HepG2 (cell line): ENCODE measurements at regions not wholly inside any gene's neighbourhood (a gene's known extent, or its start where the extent isn't known, plus 50 kb on each side); places are given as distances from the start of the nearest gene placed in this dataset.

Source experiments
- ATAC-seq: fragments of 200-7000 bp; cut with Tn5 transposase; 3 replicates; pipeline ENCODE4 v1.9.1; 2020; ENCODE audit warnings: mild to moderate bottlenecking, moderate library complexity
- BruUV-seq: library from RNA; stranded (reverse); fragments of 400-500 nt; replicated peaks from 2 replicates; lab custom pipeline; 2021; lab: Mats Ljungman, UMichigan
- CTCF ChIA-PET: fragments of 300-600 bp; formaldehyde crosslinking; extraction: SDS; loops from one replicate; lab custom pipeline; 2021; ENCODE audit warnings: low total read pairs, inconsistent platforms, low intra/inter-chr PET ratio; lab: Yijun Ruan, JAX
- POLR2A ChIA-PET: fragments of 350-600 bp; sonication (Branson Sonifier 250); formaldehyde crosslinking; loops from one replicate; lab custom pipeline; 2020; ENCODE audit warnings: antibody characterized with exemption, inconsistent platforms; lab: Yijun Ruan, JAX
- DNase-seq: peaks from one replicate; pipeline ENCODE4 v3.0.0-alpha.2; 2015; ENCODE audit warnings: low spot score
- FAIRE-seq: peaks from 3 replicates; lab custom pipeline; 2011; peaks lifted over from hg19 to GRCh38; lab: Jason Lieb, UNC
- H2AFZ ChIP-seq: one replicate; pipeline ENCODE4 v1.6.1; 2011; ENCODE audit warnings: low read length, inconsistent platforms
- H3K27ac ChIP-seq: fragments of 300-600 bp; 3 replicates; pipeline ENCODE4 v1.8.0; 2011; ENCODE audit warnings: mixed run types, mild to moderate bottlenecking, mixed read lengths, low read length, inconsistent platforms; ENCODE audit not compliant: insufficient read depth; ENCODE audit errors: extremely low read length
- H3K27me3 ChIP-seq, 2 experiments: fragments of 200-600 bp in 1 of 2; 2 replicates in 1 of 2; 3 replicates in 1 of 2; pipeline versions ENCODE4 v1.6.0 to v1.8.0; 2011; ENCODE audit warnings: low read length in 2 of 2, mild to moderate bottlenecking in 2 of 2, moderate library complexity in 2 of 2, inconsistent platforms in 1 of 2; ENCODE audit not compliant: insufficient read depth in 2 of 2, control insufficient read depth in 1 of 2
- H3K36me3 ChIP-seq, 2 experiments: fragments of 200-600 bp in 1 of 2; replicated peaks in 1 of 2; 2 replicates in 1 of 2; 3 replicates in 1 of 2; pipeline versions ENCODE4 v1.5.1 to v1.8.0; 2011; ENCODE audit warnings: low read length in 2 of 2, inconsistent platforms in 1 of 2; ENCODE audit not compliant: insufficient read depth in 2 of 2, control insufficient read depth in 1 of 2
- H3K4me1 ChIP-seq: 2 replicates; pipeline ENCODE4 v1.5.1; 2012; ENCODE audit warnings: low read length, inconsistent platforms; ENCODE audit not compliant: insufficient read depth
- H3K4me2 ChIP-seq: 2 replicates; pipeline ENCODE4 v1.6.0; 2011; ENCODE audit warnings: low read depth, low read length, inconsistent platforms
- H3K4me3 ChIP-seq, 3 experiments: fragments of 200-600 bp in 1 of 3; sonication (generic), shearing (Covaris generic) in 1 of 3; replicated peaks in 1 of 3; 2 replicates each; pipeline ENCODE4 v1.5.1; 2011 to 2016; ENCODE audit warnings: low read length in 3 of 3, inconsistent platforms in 2 of 3, low read depth in 2 of 3, mild to moderate bottlenecking in 2 of 3, control low read depth in 1 of 3, mixed read lengths in 1 of 3; ENCODE audit not compliant: insufficient read depth in 1 of 3
- H3K79me2 ChIP-seq: one replicate; pipeline ENCODE4 v1.6.1; 2011; ENCODE audit warnings: low read length, inconsistent platforms; ENCODE audit not compliant: insufficient read depth
- H3K9ac ChIP-seq: 2 replicates; pipeline ENCODE4 v1.6.0; 2011; ENCODE audit warnings: mild to moderate bottlenecking, low read depth, low read length, inconsistent platforms; ENCODE audit not compliant: insufficient read depth
- H3K9me3 ChIP-seq: 2 replicates; pipeline ENCODE4 v1.5.1; 2012; ENCODE audit warnings: mild to moderate bottlenecking, low read length
- H4K20me1 ChIP-seq: 2 replicates; pipeline ENCODE4 v1.6.0; 2011; ENCODE audit warnings: inconsistent platforms, mild to moderate bottlenecking, low read length, moderate library complexity; ENCODE audit not compliant: insufficient read depth
- ELF3 ChIP-seq: IDR thresholded peaks from 2 replicates; pipeline ENCODE4 v1.6.1; 2016; ENCODE audit warnings: missing genetic modification reagents, missing compliant biosample characterization
- FOXC1 ChIP-seq: sonication (generic); formaldehyde crosslinking; IDR thresholded peaks from 2 replicates; pipeline ENCODE4 v1.8.0; 2022; ENCODE audit warnings: mild to moderate bottlenecking, missing genetic modification reagents, borderline replicate concordance
- FOXM1 ChIP-seq: sonication (generic); formaldehyde crosslinking; IDR thresholded peaks from 2 replicates; pipeline ENCODE4 v1.5.0; 2020; ENCODE audit warnings: missing genetic modification reagents
- GATAD1 ChIP-seq: IDR thresholded peaks from 2 replicates; pipeline ENCODE4 v1.6.1; 2016; ENCODE audit warnings: missing genetic modification reagents, missing compliant biosample characterization
- GATAD2A ChIP-seq: IDR thresholded peaks from 2 replicates; pipeline ENCODE4 v1.6.1; 2016
- KDM3A ChIP-seq: IDR thresholded peaks from 2 replicates; pipeline ENCODE4 v1.6.1; 2018; ENCODE audit warnings: low read depth, missing compliant biosample characterization
- RNF2 ChIP-seq: fragments of 450-650 bp; conservative IDR thresholded peaks from 2 replicates; pipeline ENCODE4 v1.6.1; 2016; ENCODE audit warnings: low read depth
- STAG1 ChIP-seq: sonication (generic); formaldehyde crosslinking; IDR thresholded peaks from 2 replicates; pipeline ENCODE4 v1.4.0; 2020; ENCODE audit warnings: missing genetic modification reagents
- TMF1 ChIP-seq: sonication (generic); formaldehyde crosslinking; IDR thresholded peaks from 2 replicates; pipeline ENCODE4 v1.8.1; 2022; ENCODE audit warnings: low read depth, missing genetic modification reagents
- ZNF33B ChIP-seq: sonication (generic); formaldehyde crosslinking; IDR thresholded peaks from 2 replicates; pipeline ENCODE4 v1.5.1; 2020; ENCODE audit warnings: mild to moderate bottlenecking, missing genetic modification reagents
- ZNF512B ChIP-seq: sonication (generic); formaldehyde crosslinking; IDR thresholded peaks from 2 replicates; pipeline ENCODE4 v1.5.1; 2020; ENCODE audit warnings: missing genetic modification reagents, mild to moderate bottlenecking, borderline replicate concordance
- WGBS: methylation state at CpG from one replicate; pipeline ENCODE4 v1.1.6; 2017; ENCODE audit warnings: low lambda C conversion rate; 5-methylcytosine and 5-hydroxymethylcytosine counted together
- in situ Hi-C: cut with HindIII; loops from 2 replicates; pipeline ENCODE4 v1.10.0; 2017; ENCODE audit warnings: low pct_unique_long_range_greater_than_20kb; ENCODE audit not compliant: extremely low pct_ligation_motif_present
- intact Hi-C: fragments of 100-400 bp; cut with micrococcal nuclease; formaldehyde crosslinking; loops from one replicate; pipeline ENCODE4 v1.10.0; 2022; ENCODE audit not compliant: unreplicated experiment
- TF ChIP-seq, protein P1 (sequence below): sonication (generic); formaldehyde crosslinking; IDR thresholded peaks from 2 replicates; pipeline ENCODE4 v1.5.0; 2020; ENCODE audit warnings: missing genetic modification reagents, mild to moderate bottlenecking, borderline replicate concordance
- TF ChIP-seq, protein P2 (sequence below): sonication (generic); formaldehyde crosslinking; IDR thresholded peaks from 2 replicates; pipeline ENCODE4 v1.4.0; 2020; ENCODE audit warnings: missing genetic modification reagents

DNA sequence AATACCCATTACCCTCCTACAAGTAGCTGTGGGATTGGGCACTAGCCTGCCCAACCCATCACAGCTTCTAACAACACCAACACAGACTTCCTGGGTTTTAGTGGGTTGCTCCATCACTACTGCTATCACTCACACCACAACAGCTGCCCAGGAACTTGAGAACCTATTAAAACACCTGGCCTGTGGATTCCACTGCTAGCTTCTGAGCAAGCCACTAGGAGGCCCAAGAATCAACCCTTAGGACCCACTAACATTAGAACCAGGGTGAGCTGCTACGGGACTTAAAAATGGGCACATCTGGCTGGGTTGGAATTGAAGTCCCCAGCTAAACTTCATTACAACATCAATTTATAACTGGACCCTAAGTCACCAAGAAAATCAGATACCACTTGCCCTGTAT lies 113.2 kb upstream of the TP63 start:
- Histone ChIP-seq H3K9ac (no peak overlapping the region), H3K36me3 (no peaks in the 10 kb centered on the region), H3K4me2 (no peak overlapping the region), H3K79me2 (no peaks in the 10 kb centered on the region), H4K20me1 (no peaks in the 10 kb centered on the region), H3K27me3 (no peaks in the 10 kb centered on the region), H3K4me1 (no peaks in the 10 kb centered on the region), H3K4me3 (no peak overlapping the region), H3K9me3 (peaks cover 15% of the 10 kb centered on the region), H3K27ac (no peak overlapping the region), H2AFZ (no peak overlapping the region)
- no TSS peak for BruUV-seq
- POLR2A ChIA-PET = no interaction called here
- CTCF ChIA-PET = no interaction called here
- intact Hi-C loops = no loop called here
- FAIRE-seq (no peak), ATAC-seq (no peak), DNase-seq (no peak)
- in situ Hi-C loops = no loop called here
- TF ChIP-seq TMF1 (CRISPR knock-in tag) (no peak), KDM3A (CRISPR knock-in tag) (no peak), RNF2 (no peak), FOXM1 (CRISPR knock-in tag) (no peak), STAG1 (CRISPR knock-in tag) (no peak), GATAD1 (no peak), ZNF33B (CRISPR knock-in tag) (no peak), GATAD2A (CRISPR knock-in tag) (no peak), ZNF512B (CRISPR knock-in tag) (no peak), FOXC1 (CRISPR knock-in tag) (no peak), ELF3 (CRISPR knock-in tag) (no peak)
- TF ChIP-seq, protein P1, sequence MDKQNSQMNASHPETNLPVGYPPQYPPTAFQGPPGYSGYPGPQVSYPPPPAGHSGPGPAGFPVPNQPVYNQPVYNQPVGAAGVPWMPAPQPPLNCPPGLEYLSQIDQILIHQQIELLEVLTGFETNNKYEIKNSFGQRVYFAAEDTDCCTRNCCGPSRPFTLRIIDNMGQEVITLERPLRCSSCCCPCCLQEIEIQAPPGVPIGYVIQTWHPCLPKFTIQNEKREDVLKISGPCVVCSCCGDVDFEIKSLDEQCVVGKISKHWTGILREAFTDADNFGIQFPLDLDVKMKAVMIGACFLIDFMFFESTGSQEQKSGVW (CRISPR knock-in tag) = no peak
- TF ChIP-seq, protein P2, sequence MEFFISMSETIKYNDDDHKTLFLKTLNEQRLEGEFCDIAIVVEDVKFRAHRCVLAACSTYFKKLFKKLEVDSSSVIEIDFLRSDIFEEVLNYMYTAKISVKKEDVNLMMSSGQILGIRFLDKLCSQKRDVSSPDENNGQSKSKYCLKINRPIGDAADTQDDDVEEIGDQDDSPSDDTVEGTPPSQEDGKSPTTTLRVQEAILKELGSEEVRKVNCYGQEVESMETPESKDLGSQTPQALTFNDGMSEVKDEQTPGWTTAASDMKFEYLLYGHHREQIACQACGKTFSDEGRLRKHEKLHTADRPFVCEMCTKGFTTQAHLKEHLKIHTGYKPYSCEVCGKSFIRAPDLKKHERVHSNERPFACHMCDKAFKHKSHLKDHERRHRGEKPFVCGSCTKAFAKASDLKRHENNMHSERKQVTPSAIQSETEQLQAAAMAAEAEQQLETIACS (CRISPR knock-in tag) = no peak
- 44% methylated on average over 1 of the region's 1 CpG for WGBS
